Tibial artery (tissue), 4 donors: ENCODE measurements at regions not wholly inside any gene's neighbourhood (a gene's known extent, or its start where the extent isn't known, plus 50 kb on each side); places are given as distances from the start of the nearest gene placed in this dataset.
"Not testable (repeated sequence)": the region's sequence is repeated elsewhere in the genome, so short reads cannot be mapped to it uniquely, and the experiment has no call there.

ENCODE experiments used
- DNase-seq, 2 donors: peaks; one replicate each; pipeline ENCODE4 v3.0.0-alpha.2; 2019
- H3K27ac ChIP-seq, 2 donors: fragments of 200-600 bp; sonication (generic) in 1 of 2; 1 replicate in 1 of 2; 2 replicates in 1 of 2; pipeline ENCODE4 v1.5.1; 2018 to 2019; ENCODE audit warnings: mild to moderate bottlenecking in 1 of 2
- H3K27me3 ChIP-seq, 2 donors: fragments of 200-600 bp; sonication (generic) in 1 of 2; one replicate each; pipeline versions ENCODE4 v1.5.1 to v1.6.0; 2016 to 2019
- H3K36me3 ChIP-seq, 3 donors: fragments of 200-600 bp; sonication (generic) in 2 of 3; one replicate each; pipeline ENCODE4 v1.5.1; 2016 to 2019; ENCODE audit warnings: mild to moderate bottlenecking in 2 of 3
- H3K4me1 ChIP-seq, 4 donors: fragments of 200-600 bp; sonication (generic) in 2 of 4; 1 replicate in 3 of 4; 2 replicates in 1 of 4; pipeline ENCODE4 v1.5.1; 2016 to 2019
- H3K4me3 ChIP-seq, 2 donors: fragments of 200-600 bp; sonication (generic) in 1 of 2; 1 replicate in 1 of 2; 2 replicates in 1 of 2; pipeline ENCODE4 v1.5.1; 2018 to 2019; ENCODE audit warnings: mild to moderate bottlenecking in 2 of 2
- H3K9me3 ChIP-seq, 3 donors: fragments of 200-600 bp; sonication (generic) in 1 of 3; one replicate each; pipeline ENCODE4 v1.5.1; 2016 to 2019
- CTCF ChIP-seq, 2 experiments: fragments of 200-600 bp in 1 of 2; fragments of 450-650 bp in 1 of 2; IDR thresholded peaks; one replicate each; pipeline ENCODE4 v1.5.1; 2017 to 2019; ENCODE audit warnings: antibody characterized with exemption in 2 of 2, mild to moderate bottlenecking in 1 of 2, moderate library complexity in 1 of 2
- intact Hi-C: fragments of 100-400 bp; cut with DNase I; formaldehyde crosslinking; loops from one replicate; pipeline ENCODE4 v1.15.0; 2023; ENCODE audit warnings: low total_unique reads

- intact Hi-C loops: no loop called here
- H3K27ac ChIP-seq: no peak overlapping the region
- no peak for DNase-seq
- no peaks in the 10 kb centered on the region for H3K4me1 ChIP-seq
- H3K4me3 ChIP-seq: no peak overlapping the region
- no peak for TF ChIP-seq CTCF (IDR thresholded peaks at IDR 0.05)
- no peaks in the 10 kb centered on the region for H3K36me3 ChIP-seq
- no peaks in the 10 kb centered on the region for H3K9me3 ChIP-seq
- no peaks in the 10 kb centered on the region for H3K27me3 ChIP-seq
These were observed 57.4 kb upstream of the NKD1 start for GRCh38 chr16:50490828-50491227.

GRCh38 chr16:50489182-50489581 is 59.0 kb upstream of the NKD1 start:
- no peak for TF ChIP-seq CTCF (IDR thresholded peaks at IDR 0.05)
- intact Hi-C loops: no loop called here
- Histone ChIP-seq H3K27me3 (no peaks in the 10 kb centered on the region), H3K4me1 (no peaks in the 10 kb centered on the region), H3K27ac (no peak overlapping the region), H3K4me3 (no peak overlapping the region), H3K36me3 (no peaks in the 10 kb centered on the region), H3K9me3 (peaks cover 0 to 11% (median 4%) of the 10 kb centered on the region in 3 donors)
- no peak for DNase-seq

- TF ChIP-seq CTCF (IDR thresholded peaks at IDR 0.05): no peak
- intact Hi-C loops: no loop called here
These were observed 60.7 kb upstream of the NKD1 start for GRCh38 chr16:50487528-50487927.

GRCh38 chr16:50486162-50486561 is 62.0 kb upstream of the NKD1 start:
- intact Hi-C loops, H3K4me3 ChIP-seq, H3K36me3 ChIP-seq, H3K27ac ChIP-seq, H3K27me3 ChIP-seq, DNase-seq, H3K4me1 ChIP-seq: not testable (repeated sequence)
- peaks cover 0 to 18% (median 4%) of the 10 kb centered on the region in 3 donors for H3K9me3 ChIP-seq

More at GRCh38 chr16:50487528-50487927, 60.7 kb upstream of the NKD1 start:
- peaks cover 0 to 18% (median 4%) of the 10 kb centered on the region in 3 donors for H3K9me3 ChIP-seq
- no peak for DNase-seq
- H3K27me3 ChIP-seq: no peaks in the 10 kb centered on the region
- H3K36me3 ChIP-seq: no peaks in the 10 kb centered on the region
- no peaks in the 10 kb centered on the region for H3K4me1 ChIP-seq
- H3K4me3 ChIP-seq: no peak overlapping the region
- no peak overlapping the region for H3K27ac ChIP-seq

GRCh38 chr16:50485232-50485631 is 63.0 kb upstream of the NKD1 start:
- intact Hi-C loops: loop anchor here (2.0 kb wide), 1 partner anchor 30 kb away; no protein-coding TSS in a partner anchor
- Histone ChIP-seq H3K4me1 (no peaks in the 10 kb centered on the region), H3K27me3 (no peaks in the 10 kb centered on the region), H3K27ac (no peak overlapping the region), H3K4me3 (no peak overlapping the region), H3K36me3 (no peaks in the 10 kb centered on the region), H3K9me3 (peaks cover 0 to 18% (median 4%) of the 10 kb centered on the region in 3 donors)
- no peak for DNase-seq
- TF ChIP-seq CTCF (IDR thresholded peaks at IDR 0.05): no peak

GRCh38 chr16:50482271-50482670 is 65.9 kb upstream of the NKD1 start:
- intact Hi-C loops: no loop called here
- H3K4me3 ChIP-seq: no peak overlapping the region
- H3K9me3 ChIP-seq: peaks cover 0 to 18% (median 4%) of the 10 kb centered on the region in 3 donors
- no peak for DNase-seq
- TF ChIP-seq CTCF (IDR thresholded peaks at IDR 0.05): no peak
- no peaks in the 10 kb centered on the region for H3K27me3 ChIP-seq
- H3K4me1 ChIP-seq: peaks cover 0 to 8% (median 2%) of the 10 kb centered on the region in 4 donors
- H3K27ac ChIP-seq: no peak overlapping the region
- no peaks in the 10 kb centered on the region for H3K36me3 ChIP-seq
